H1 (cell line): ENCODE measurements at regions not wholly inside any gene's neighbourhood (a gene's known extent, or its start where the extent isn't known, plus 50 kb on each side); places are given as distances from the start of the nearest gene placed in this dataset.

Experiments
- CTCF ChIA-PET: fragments of 300-600 bp; sonication (Branson Sonifier 250); formaldehyde crosslinking; loops from one replicate; lab custom pipeline; 2021; ENCODE audit not compliant: partially characterized antibody; lab: Charles Lee
- POLR2A ChIA-PET: fragments of 300-600 bp; sonication (Branson Sonifier 250); formaldehyde crosslinking; loops from one replicate; lab custom pipeline; 2021; ENCODE audit warnings: inconsistent platforms; ENCODE audit not compliant: partially characterized antibody; lab: Charles Lee
- DNase-seq, 2 experiments: peaks; one replicate each; pipeline versions ENCODE4 v3.0.0 to v3.0.0-alpha.2; 2010 to 2022; ENCODE audit warnings: low spot score in 2 of 2, low read depth in 1 of 2, mixed read lengths in 1 of 2
- FAIRE-seq: peaks from 2 replicates; lab custom pipeline; 2011; peaks lifted over from hg19 to GRCh38; lab: Jason Lieb, UNC
- H2AFZ ChIP-seq: 2 replicates; pipeline ENCODE4 v1.8.1; 2012; ENCODE audit warnings: low read length, inconsistent platforms
- H2AK5ac ChIP-seq: 2 replicates; pipeline ENCODE4 v1.6.1; 2013; ENCODE audit warnings: low read depth, low read length
- H2BK120ac ChIP-seq: replicated peaks from 2 replicates; pipeline ENCODE3; 2013; ENCODE audit warnings: low read depth, low read length, inconsistent platforms
- H2BK12ac ChIP-seq: 2 replicates; pipeline ENCODE4 v1.6.1; 2013; ENCODE audit warnings: low read depth, low read length
- H2BK15ac ChIP-seq: 2 replicates; pipeline ENCODE4 v1.6.1; 2013; ENCODE audit warnings: low read length
- H2BK20ac ChIP-seq: 2 replicates; pipeline ENCODE4 v1.6.1; 2013; ENCODE audit warnings: low read length
- H2BK5ac ChIP-seq: 2 replicates; pipeline ENCODE4 v1.6.1; 2013; ENCODE audit warnings: low read depth, low read length
- H3K14ac ChIP-seq: 2 replicates; pipeline ENCODE4 v1.6.1; 2013; ENCODE audit warnings: inconsistent platforms; ENCODE audit not compliant: insufficient read length
- H3K18ac ChIP-seq: 2 replicates; pipeline ENCODE4 v1.6.1; 2013; ENCODE audit warnings: low read length; ENCODE audit errors: extremely low read depth
- H3K23ac ChIP-seq: 2 replicates; pipeline ENCODE4 v1.6.1; 2013; ENCODE audit warnings: inconsistent platforms; ENCODE audit not compliant: insufficient read length
- H3K23me2 ChIP-seq: 2 replicates; pipeline ENCODE4 v1.6.1; 2013; ENCODE audit warnings: low read depth, low read length
- H3K27ac ChIP-seq: 2 replicates; pipeline ENCODE4 v1.6.1; 2011; ENCODE audit warnings: low read depth, low read length, inconsistent platforms
- H3K27me3 ChIP-seq, 4 experiments: replicated peaks in 1 of 4; 1 replicate in 1 of 4; 2 replicates in 3 of 4; pipeline versions ENCODE4 v1.6.1 to v1.8.1; 2011 to 2013; ENCODE audit warnings: low read length in 3 of 4, mild to moderate bottlenecking in 3 of 4, inconsistent platforms in 2 of 4, mixed read lengths in 2 of 4, moderate library complexity in 1 of 4; ENCODE audit not compliant: control insufficient read depth in 3 of 4, insufficient read depth in 3 of 4; ENCODE audit errors: extremely low read depth in 1 of 4
- H3K36me3 ChIP-seq, 4 experiments: 2 replicates each; pipeline versions ENCODE4 v1.6.1 to v1.8.1; 2011 to 2013; ENCODE audit warnings: mild to moderate bottlenecking in 4 of 4, low read length in 3 of 4, moderate library complexity in 2 of 4, control low read depth in 1 of 4, inconsistent platforms in 1 of 4; ENCODE audit not compliant: insufficient read depth in 4 of 4, control insufficient read depth in 2 of 4
- H3K4ac ChIP-seq: replicated peaks from 2 replicates; pipeline ENCODE3; 2013; ENCODE audit warnings: low read length, low read depth, mixed read lengths, inconsistent platforms; ENCODE audit not compliant: insufficient read length
- H3K4me1 ChIP-seq, 4 experiments: replicated peaks in 1 of 4; 1 replicate in 1 of 4; 2 replicates in 3 of 4; pipeline versions ENCODE4 v1.6.1 to v1.8.1; 2011 to 2013; ENCODE audit warnings: low read length in 3 of 4, inconsistent platforms in 2 of 4, mixed read lengths in 1 of 4; ENCODE audit not compliant: insufficient read depth in 4 of 4, control insufficient read depth in 3 of 4
- H3K4me2 ChIP-seq, 2 experiments: 2 replicates each; pipeline versions ENCODE4 v1.6.1 to v1.8.1; 2011 to 2013; ENCODE audit warnings: low read depth in 2 of 2, low read length in 2 of 2, control low read depth in 1 of 2, inconsistent platforms in 1 of 2, mild to moderate bottlenecking in 1 of 2; ENCODE audit not compliant: insufficient read depth in 1 of 2
- H3K4me3 ChIP-seq, 4 experiments: fragments of 200-600, 300-600 bp in 1 of 4; sonication (generic), shearing (Covaris generic), sonication (Bioruptor Twin) in 1 of 4; 2 replicates each; pipeline versions ENCODE4 v1.5.1 to v1.8.1; 2011 to 2016; ENCODE audit warnings: low read length in 4 of 4, low read depth in 3 of 4, control low read depth in 2 of 4, inconsistent platforms in 2 of 4, mild to moderate bottlenecking in 2 of 4, mixed read lengths in 1 of 4, moderate library complexity in 1 of 4; ENCODE audit not compliant: insufficient read depth in 2 of 4; ENCODE audit errors: extremely low read depth in 1 of 4
- H3K56ac ChIP-seq: replicated peaks from 2 replicates; pipeline ENCODE3; 2013; ENCODE audit warnings: low read depth, mild to moderate bottlenecking, mixed read lengths, low read length, inconsistent platforms; ENCODE audit not compliant: insufficient read length
- H3K79me1 ChIP-seq: 2 replicates; pipeline ENCODE4 v1.6.1; 2013; ENCODE audit warnings: low read depth, low read length, control low read depth
- H3K79me2 ChIP-seq, 2 experiments: 2 replicates each; pipeline versions ENCODE4 v1.6.1 to v1.8.1; 2012 to 2013; ENCODE audit warnings: low read length in 2 of 2, mild to moderate bottlenecking in 2 of 2, inconsistent platforms in 1 of 2; ENCODE audit not compliant: insufficient read depth in 2 of 2, control insufficient read depth in 1 of 2
- H3K9ac ChIP-seq, 4 experiments: replicated peaks in 1 of 4; 1 replicate in 1 of 4; 2 replicates in 3 of 4; pipeline versions ENCODE4 v1.6.1 to v1.8.1; 2011 to 2013; ENCODE audit warnings: low read depth in 3 of 4, low read length in 3 of 4, control low read depth in 2 of 4, mild to moderate bottlenecking in 2 of 4, moderate library complexity in 2 of 4, inconsistent platforms in 1 of 4; ENCODE audit errors: extremely low read depth in 1 of 4
- H3K9me3 ChIP-seq, 2 experiments: 2 replicates each; pipeline versions ENCODE4 v1.6.1 to v1.8.1; 2012 to 2013; ENCODE audit warnings: mild to moderate bottlenecking in 2 of 2, moderate library complexity in 2 of 2, control low read depth in 1 of 2, inconsistent platforms in 1 of 2, low read depth in 1 of 2, low read length in 1 of 2, mixed read lengths in 1 of 2; ENCODE audit not compliant: insufficient read depth in 2 of 2
- H4K20me1 ChIP-seq, 2 experiments: replicated peaks in 1 of 2; 2 replicates each; pipeline versions ENCODE3 to v1.8.1; 2011 to 2013; ENCODE audit warnings: inconsistent platforms in 2 of 2, low read length in 2 of 2, mild to moderate bottlenecking in 1 of 2; ENCODE audit not compliant: insufficient read depth in 2 of 2, control insufficient read depth in 1 of 2
- H4K5ac ChIP-seq: 2 replicates; pipeline ENCODE4 v1.6.1; 2013; ENCODE audit warnings: low read length, low read depth, mixed read lengths, inconsistent platforms; ENCODE audit not compliant: insufficient read length
- H4K8ac ChIP-seq: 2 replicates; pipeline ENCODE4 v1.8.0; 2013; ENCODE audit warnings: mild to moderate bottlenecking, moderate library complexity, low read length, inconsistent platforms; ENCODE audit not compliant: insufficient read depth; ENCODE audit errors: extremely low read depth
- H4K91ac ChIP-seq: replicated peaks from 2 replicates; pipeline ENCODE3; 2013; ENCODE audit warnings: low read length, mixed read lengths, inconsistent platforms; ENCODE audit not compliant: insufficient read length
- CBX8 ChIP-seq: fragments of 300-800, 300-1000 bp; sonication (generic); IDR thresholded peaks from 2 replicates; pipeline ENCODE4 v1.7.1; 2016; ENCODE audit warnings: low read depth, low read length, borderline replicate concordance
- CHD2 ChIP-seq: IDR thresholded peaks from 2 replicates; pipeline ENCODE4 v1.6.1; 2012; ENCODE audit warnings: low read length, improper control_type of control experiment
- CREB1 ChIP-seq: IDR thresholded peaks from 2 replicates; pipeline ENCODE4 v1.6.1; 2012; ENCODE audit warnings: inconsistent platforms
- RBBP5 ChIP-seq: IDR thresholded peaks from 2 replicates; pipeline ENCODE4 v1.7.1; 2012; ENCODE audit warnings: low read depth, mild to moderate bottlenecking, inconsistent platforms, low read length, moderate library complexity, borderline replicate concordance
- SIRT6 ChIP-seq: IDR thresholded peaks from one replicate; pipeline ENCODE4 v1.7.1; 2012; ENCODE audit warnings: low read length, inconsistent platforms
- TCF12 ChIP-seq: IDR thresholded peaks from 2 replicates; pipeline ENCODE4 v1.6.1; 2011; ENCODE audit warnings: low read depth, mild to moderate bottlenecking, low read length
- WGBS, 2 experiments: shearing (Covaris generic) in 1 of 2; methylation state at CpG; one replicate each; pipeline versions ENCODE4 v1.1.6 to v1.1.7; 2013 to 2015; ENCODE audit warnings: low lambda C conversion rate in 2 of 2, mixed read lengths in 2 of 2, inconsistent platforms in 1 of 2, low coverage in 1 of 2, missing lambda C conversion rate in 1 of 2; ENCODE audit not compliant: insufficient replicate concordance in 2 of 2, insufficient coverage in 1 of 2, insufficient read length in 1 of 2; ENCODE audit errors: extremely low coverage in 1 of 2, missing lambda C conversion rate in 1 of 2; 5-methylcytosine and 5-hydroxymethylcytosine counted together
- TF ChIP-seq, protein P1 (sequence below), 3 experiments: IDR thresholded peaks; 1 replicate in 2 of 3; 2 replicates in 1 of 3; pipeline versions ENCODE4 v1.5.1 to v1.6.1; 2011; ENCODE audit warnings: low read length in 3 of 3, mild to moderate bottlenecking in 3 of 3, inconsistent platforms in 2 of 3, low read depth in 1 of 3, moderate library complexity in 1 of 3; ENCODE audit not compliant: insufficient read depth in 1 of 3; ENCODE audit errors: control extremely low read depth in 1 of 3
- TF ChIP-seq, protein P2 (sequence below): IDR thresholded peaks from 2 replicates; pipeline ENCODE4 v1.6.1; 2012; ENCODE audit warnings: inconsistent platforms

DNA sequence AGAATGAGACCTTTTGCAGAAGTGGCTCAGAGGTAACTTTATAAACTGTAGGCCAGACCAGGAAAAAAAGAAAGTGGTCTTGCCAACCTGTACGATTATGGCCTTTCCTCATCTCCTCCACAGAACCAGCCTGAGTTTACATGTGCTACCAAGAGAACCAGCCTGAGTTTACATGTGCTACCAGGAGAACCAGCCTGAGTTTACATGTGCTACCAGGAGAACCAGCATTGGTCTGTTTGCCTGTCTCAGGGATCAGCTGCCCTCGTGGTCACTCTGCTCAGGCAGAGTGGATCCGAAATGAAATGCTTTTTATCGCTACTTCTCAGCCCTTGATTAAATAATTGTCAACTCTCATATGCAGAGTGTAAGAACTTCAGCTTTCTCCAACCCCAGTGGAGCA lies 209.9 kb downstream of the SUCLG1 start:
- CTCF ChIA-PET: interaction anchor here (0.9 to 1.3 kb wide), 2 partner anchors 54 to 226 kb away, joined by 3 to 4 read pairs; no protein-coding TSS in a partner anchor
- no peak overlapping the region for H3K18ac ChIP-seq
- no peak overlapping the region for H4K91ac ChIP-seq
- H3K4me3 ChIP-seq: no peak overlapping the region
- TF ChIP-seq, protein P1, sequence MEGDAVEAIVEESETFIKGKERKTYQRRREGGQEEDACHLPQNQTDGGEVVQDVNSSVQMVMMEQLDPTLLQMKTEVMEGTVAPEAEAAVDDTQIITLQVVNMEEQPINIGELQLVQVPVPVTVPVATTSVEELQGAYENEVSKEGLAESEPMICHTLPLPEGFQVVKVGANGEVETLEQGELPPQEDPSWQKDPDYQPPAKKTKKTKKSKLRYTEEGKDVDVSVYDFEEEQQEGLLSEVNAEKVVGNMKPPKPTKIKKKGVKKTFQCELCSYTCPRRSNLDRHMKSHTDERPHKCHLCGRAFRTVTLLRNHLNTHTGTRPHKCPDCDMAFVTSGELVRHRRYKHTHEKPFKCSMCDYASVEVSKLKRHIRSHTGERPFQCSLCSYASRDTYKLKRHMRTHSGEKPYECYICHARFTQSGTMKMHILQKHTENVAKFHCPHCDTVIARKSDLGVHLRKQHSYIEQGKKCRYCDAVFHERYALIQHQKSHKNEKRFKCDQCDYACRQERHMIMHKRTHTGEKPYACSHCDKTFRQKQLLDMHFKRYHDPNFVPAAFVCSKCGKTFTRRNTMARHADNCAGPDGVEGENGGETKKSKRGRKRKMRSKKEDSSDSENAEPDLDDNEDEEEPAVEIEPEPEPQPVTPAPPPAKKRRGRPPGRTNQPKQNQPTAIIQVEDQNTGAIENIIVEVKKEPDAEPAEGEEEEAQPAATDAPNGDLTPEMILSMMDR (IDR thresholded peaks at IDR 0.05; ENCODE audit: control extremely low read depth in 1 of 3, insufficient read depth in 1 of 3, low read depth in 1 of 3, low read length in 3 of 3): no peak
- TF ChIP-seq CHD2 (no peak), TCF12 (no peak), CBX8 (no peak), CREB1 (no peak), RBBP5 (no peak), SIRT6 (no peak)
- TF ChIP-seq, protein P2, sequence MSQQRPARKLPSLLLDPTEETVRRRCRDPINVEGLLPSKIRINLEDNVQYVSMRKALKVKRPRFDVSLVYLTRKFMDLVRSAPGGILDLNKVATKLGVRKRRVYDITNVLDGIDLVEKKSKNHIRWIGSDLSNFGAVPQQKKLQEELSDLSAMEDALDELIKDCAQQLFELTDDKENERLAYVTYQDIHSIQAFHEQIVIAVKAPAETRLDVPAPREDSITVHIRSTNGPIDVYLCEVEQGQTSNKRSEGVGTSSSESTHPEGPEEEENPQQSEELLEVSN: no peak
- no peak overlapping the region for H2BK15ac ChIP-seq
- no peak overlapping the region for H3K4ac ChIP-seq
- H2BK120ac ChIP-seq: no peak overlapping the region
- H3K56ac ChIP-seq: no peak overlapping the region
- no peak overlapping the region for H3K4me2 ChIP-seq
- H3K79me2 ChIP-seq: no peaks in the 10 kb centered on the region
- H2BK5ac ChIP-seq: no peak overlapping the region
- no peak overlapping the region for H3K14ac ChIP-seq
- H3K36me3 ChIP-seq: no peaks in the 10 kb centered on the region
- no peaks in the 10 kb centered on the region for H3K27me3 ChIP-seq
- no peak overlapping the region for H2AK5ac ChIP-seq
- H3K27ac ChIP-seq: no peak overlapping the region
- no peak for FAIRE-seq
- no peaks in the 10 kb centered on the region for H3K23me2 ChIP-seq
- no peak overlapping the region for H3K9ac ChIP-seq
- POLR2A ChIA-PET: no interaction called here
- H2BK20ac ChIP-seq: no peak overlapping the region
- H3K79me1 ChIP-seq: no peaks in the 10 kb centered on the region
- H4K20me1 ChIP-seq: no peaks in the 10 kb centered on the region
- no peak overlapping the region for H4K5ac ChIP-seq
- H3K4me1 ChIP-seq: no peaks in the 10 kb centered on the region
- H4K8ac ChIP-seq: no peak overlapping the region
- no peak overlapping the region for H3K23ac ChIP-seq
- no peaks in the 10 kb centered on the region for H3K9me3 ChIP-seq
- WGBS, 2 experiments: 95% methylated on average over 3 of the region's 4 CpGs; no CpG with 5 or more reads in 1 of the 2 experiments
- no peak overlapping the region for H2BK12ac ChIP-seq
- no peak overlapping the region; the same call in 1 of the 2 replicates for H2AFZ ChIP-seq
- no peak for DNase-seq
